ENCODE measurements at regions not wholly inside any gene's neighbourhood (a gene's known extent, or its start where the extent isn't known, plus 50 kb on each side); places are given as distances from the start of the nearest gene placed in this dataset.

- DNase-seq = no peak
- H3K27ac ChIP-seq = no peak overlapping the region
- TF ChIP-seq, protein P1, sequence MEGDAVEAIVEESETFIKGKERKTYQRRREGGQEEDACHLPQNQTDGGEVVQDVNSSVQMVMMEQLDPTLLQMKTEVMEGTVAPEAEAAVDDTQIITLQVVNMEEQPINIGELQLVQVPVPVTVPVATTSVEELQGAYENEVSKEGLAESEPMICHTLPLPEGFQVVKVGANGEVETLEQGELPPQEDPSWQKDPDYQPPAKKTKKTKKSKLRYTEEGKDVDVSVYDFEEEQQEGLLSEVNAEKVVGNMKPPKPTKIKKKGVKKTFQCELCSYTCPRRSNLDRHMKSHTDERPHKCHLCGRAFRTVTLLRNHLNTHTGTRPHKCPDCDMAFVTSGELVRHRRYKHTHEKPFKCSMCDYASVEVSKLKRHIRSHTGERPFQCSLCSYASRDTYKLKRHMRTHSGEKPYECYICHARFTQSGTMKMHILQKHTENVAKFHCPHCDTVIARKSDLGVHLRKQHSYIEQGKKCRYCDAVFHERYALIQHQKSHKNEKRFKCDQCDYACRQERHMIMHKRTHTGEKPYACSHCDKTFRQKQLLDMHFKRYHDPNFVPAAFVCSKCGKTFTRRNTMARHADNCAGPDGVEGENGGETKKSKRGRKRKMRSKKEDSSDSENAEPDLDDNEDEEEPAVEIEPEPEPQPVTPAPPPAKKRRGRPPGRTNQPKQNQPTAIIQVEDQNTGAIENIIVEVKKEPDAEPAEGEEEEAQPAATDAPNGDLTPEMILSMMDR (IDR thresholded peaks at IDR 0.05) = no peak
- TF ChIP-seq POLR2A (IDR thresholded peaks at IDR 0.05) = no peak
- no peak overlapping the region for H3K4me3 ChIP-seq
- 47 to 56% methylated on average over 3 of the region's 3 CpGs for WGBS, 2 donors
- intact Hi-C loops (cut with DNase I) = no loop called here
- no peaks in the 10 kb centered on the region for H3K36me3 ChIP-seq
- H3K27me3 ChIP-seq = peaks cover 0 to 96% (median 4%) of the 10 kb centered on the region in 4 donors
- H3K4me1 ChIP-seq = peaks cover 3 to 6% (median 4%) of the 10 kb centered on the region in 3 donors
- no peaks in the 10 kb centered on the region for H3K9me3 ChIP-seq
Measured at GRCh38 chr3:14597266-14597665, 54.3 kb upstream of the CCDC174 start.

GRCh38 chr3:14598143-14598569 lies 53.4 kb upstream of the CCDC174 start:
- Histone ChIP-seq H3K27ac (no peak overlapping the region), H3K9me3 (no peaks in the 10 kb centered on the region), H3K4me1 (peaks cover 6 to 11% (median 9%) of the 10 kb centered on the region in 3 donors), H3K27me3 (peaks cover 0 to 96% (median 7%) of the 10 kb centered on the region in 4 donors), H3K36me3 (no peaks in the 10 kb centered on the region), H3K4me3 (no peak overlapping the region)
- no peak for DNase-seq
- WGBS, 2 donors = 12 to 23% methylated on average over 8 to 9 of the region's 9 CpGs
- intact Hi-C loops (cut with DNase I) = no loop called here
- TF ChIP-seq, protein P1 (IDR thresholded peaks at IDR 0.05) = no peak

DNA sequence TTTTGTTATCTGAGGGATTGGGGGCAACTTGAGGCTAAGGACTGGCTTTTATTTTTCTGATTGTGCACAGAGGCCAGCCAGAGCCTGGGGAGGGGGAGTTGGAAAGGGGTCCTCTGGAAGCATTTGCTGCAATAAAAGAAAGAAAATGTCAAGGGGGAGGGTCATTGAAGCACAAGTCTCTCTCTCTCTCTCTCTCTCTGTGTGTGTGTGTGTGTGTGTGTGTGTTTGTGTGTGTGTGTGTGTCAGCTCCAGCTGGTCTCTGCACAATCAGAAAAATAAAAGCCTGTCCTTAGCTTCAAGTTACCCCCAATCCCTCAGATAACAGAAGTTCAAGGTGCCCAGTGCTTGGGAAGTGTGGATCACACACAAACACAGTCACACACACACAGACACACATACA lies 52.1 kb upstream of the CCDC174 start:
- no peak overlapping the region for H3K27ac ChIP-seq
- intact Hi-C loops (cut with DNase I) = no loop called here
- H3K36me3 ChIP-seq = no peaks in the 10 kb centered on the region
- H3K4me3 ChIP-seq = no peak overlapping the region
- H3K4me1 ChIP-seq = peaks cover 6 to 11% (median 9%) of the 10 kb centered on the region in 3 donors
- TF ChIP-seq, protein P1 (IDR thresholded peaks at IDR 0.05) = no peak
- TF ChIP-seq POLR2A (IDR thresholded peaks at IDR 0.05) = no peak
- H3K27me3 ChIP-seq = peaks cover 4 to 98% (median 9%) of the 10 kb centered on the region in 4 donors
- DNase-seq = no peak
- H3K9me3 ChIP-seq = no peaks in the 10 kb centered on the region

DNA sequence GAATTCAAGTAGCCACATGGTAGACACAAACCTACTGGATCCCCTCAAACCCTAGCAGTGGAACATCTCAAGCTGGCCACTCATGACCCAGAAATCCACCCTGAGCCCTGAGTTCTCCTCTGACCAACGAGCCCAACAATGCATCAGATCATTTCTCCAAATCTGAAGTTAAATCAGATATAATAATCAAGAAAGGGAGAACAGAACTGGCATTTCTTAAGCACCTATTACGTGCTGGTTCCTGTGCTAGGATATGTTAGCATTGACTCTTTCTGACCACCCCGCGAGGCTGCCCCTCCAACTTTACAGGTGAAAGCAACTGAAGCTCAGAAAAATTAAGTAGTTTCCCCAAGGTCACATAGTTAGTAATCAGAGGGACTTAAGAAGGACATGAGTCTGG lies 51.5 kb upstream of the CCDC174 start:
- intact Hi-C loops (cut with DNase I) = no loop called here
- 55 to 59% methylated on average over 4 of the region's 4 CpGs for WGBS, 2 donors

GRCh38 chr3:14600856-14601610 lies 50.5 kb upstream of the CCDC174 start:
- Histone ChIP-seq H3K27me3 (peaks cover 4 to 100% (median 9%) of the 10 kb centered on the region in 4 donors), H3K27ac (no peak overlapping the region), H3K36me3 (no peaks in the 10 kb centered on the region), H3K4me3 (no peak overlapping the region), H3K9me3 (no peaks in the 10 kb centered on the region), H3K4me1 (peaks cover 6 to 11% (median 9%) of the 10 kb centered on the region in 3 donors)
- intact Hi-C loops (cut with DNase I) = no loop called here
- no peak for TF ChIP-seq POLR2A (IDR thresholded peaks at IDR 0.05)
- TF ChIP-seq, protein P1 (IDR thresholded peaks at IDR 0.05) = no peak
- WGBS, 2 donors = 61 to 78% methylated on average over 6 to 8 of the region's 10 CpGs
- DNase-seq = no peak

More for the DNA sequence above, 51.5 kb upstream of the CCDC174 start:
- Histone ChIP-seq H3K27ac (no peak overlapping the region), H3K4me1 (peaks cover 6 to 11% (median 9%) of the 10 kb centered on the region in 3 donors), H3K9me3 (no peaks in the 10 kb centered on the region), H3K36me3 (no peaks in the 10 kb centered on the region), H3K27me3 (peaks cover 4 to 98% (median 9%) of the 10 kb centered on the region in 4 donors), H3K4me3 (no peak overlapping the region)
- no peak for TF ChIP-seq POLR2A (IDR thresholded peaks at IDR 0.05)
- TF ChIP-seq, protein P1 (IDR thresholded peaks at IDR 0.05) = no peak
- DNase-seq = no peak
